ENCODE measurements at regions not wholly inside any gene's neighbourhood (a gene's known extent, or its start where the extent isn't known, plus 50 kb on each side); places are given as distances from the start of the nearest gene placed in this dataset.

DNA sequence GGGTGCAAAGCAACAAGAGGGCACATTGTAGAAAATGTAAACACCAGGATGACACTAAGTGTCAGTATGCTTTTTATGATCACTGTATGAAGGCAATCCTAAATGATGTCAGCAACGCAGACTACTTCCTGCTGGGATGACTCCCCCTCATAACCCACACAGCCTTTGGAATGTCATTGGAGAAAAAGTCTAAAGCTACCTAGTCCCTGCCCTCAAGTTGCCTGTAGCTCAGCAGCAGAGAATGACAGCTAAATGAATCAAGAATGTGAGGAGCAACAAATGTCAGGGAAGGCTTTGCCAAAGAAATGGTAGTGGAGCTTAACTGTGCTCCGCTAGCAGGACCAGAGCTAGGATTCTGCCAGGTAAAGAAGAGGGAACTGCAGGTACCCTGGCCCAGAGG lies 555.6 kb downstream of the CD83 start:
- TF ChIP-seq ZNF155 (tag by site-specific recombination; IDR thresholded peaks at IDR 0.05) (no peak), ZNF621 (tag by site-specific recombination; IDR thresholded peaks at IDR 0.05) (no peak), ZNF362 (tag by site-specific recombination; IDR thresholded peaks at IDR 0.05) (no peak), ZNF777 (tag by site-specific recombination; IDR thresholded peaks at IDR 0.05; ENCODE audit: borderline replicate concordance) (no peak), ZNF280C (tag by site-specific recombination; IDR thresholded peaks at IDR 0.05) (no peak), EGR2 (tag by site-specific recombination; IDR thresholded peaks at IDR 0.05; ENCODE audit: low read depth) (0 out of 2 replicates have a peak, but pooled peaks have one; percentile 19), ZFP69B (tag by site-specific recombination; IDR thresholded peaks at IDR 0.05) (no peak), ZFHX2 (tag by site-specific recombination; conservative IDR thresholded peaks at IDR 0.05) (peak; percentile 55; the same call in 1 of the 2 replicates), ZNF354C (tag by site-specific recombination; IDR thresholded peaks at IDR 0.05; ENCODE audit: borderline replicate concordance, low read depth) (no peak), ZNF140 (tag by site-specific recombination; IDR thresholded peaks at IDR 0.05) (no peak), GLI2 (tag by site-specific recombination; IDR thresholded peaks at IDR 0.05; ENCODE audit: borderline replicate concordance, low read depth) (no peak), ZNF785 (tag by site-specific recombination; IDR thresholded peaks at IDR 0.05) (no peak)
- TF ChIP-seq, protein P1, sequence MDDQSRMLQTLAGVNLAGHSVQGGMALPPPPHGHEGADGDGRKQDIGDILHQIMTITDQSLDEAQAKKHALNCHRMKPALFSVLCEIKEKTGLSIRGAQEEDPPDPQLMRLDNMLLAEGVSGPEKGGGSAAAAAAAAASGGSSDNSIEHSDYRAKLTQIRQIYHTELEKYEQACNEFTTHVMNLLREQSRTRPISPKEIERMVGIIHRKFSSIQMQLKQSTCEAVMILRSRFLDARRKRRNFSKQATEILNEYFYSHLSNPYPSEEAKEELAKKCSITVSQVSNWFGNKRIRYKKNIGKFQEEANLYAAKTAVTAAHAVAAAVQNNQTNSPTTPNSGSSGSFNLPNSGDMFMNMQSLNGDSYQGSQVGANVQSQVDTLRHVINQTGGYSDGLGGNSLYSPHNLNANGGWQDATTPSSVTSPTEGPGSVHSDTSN (CRISPR knock-in tag; IDR thresholded peaks at IDR 0.05): no peak
- TF ChIP-seq, protein P2, sequence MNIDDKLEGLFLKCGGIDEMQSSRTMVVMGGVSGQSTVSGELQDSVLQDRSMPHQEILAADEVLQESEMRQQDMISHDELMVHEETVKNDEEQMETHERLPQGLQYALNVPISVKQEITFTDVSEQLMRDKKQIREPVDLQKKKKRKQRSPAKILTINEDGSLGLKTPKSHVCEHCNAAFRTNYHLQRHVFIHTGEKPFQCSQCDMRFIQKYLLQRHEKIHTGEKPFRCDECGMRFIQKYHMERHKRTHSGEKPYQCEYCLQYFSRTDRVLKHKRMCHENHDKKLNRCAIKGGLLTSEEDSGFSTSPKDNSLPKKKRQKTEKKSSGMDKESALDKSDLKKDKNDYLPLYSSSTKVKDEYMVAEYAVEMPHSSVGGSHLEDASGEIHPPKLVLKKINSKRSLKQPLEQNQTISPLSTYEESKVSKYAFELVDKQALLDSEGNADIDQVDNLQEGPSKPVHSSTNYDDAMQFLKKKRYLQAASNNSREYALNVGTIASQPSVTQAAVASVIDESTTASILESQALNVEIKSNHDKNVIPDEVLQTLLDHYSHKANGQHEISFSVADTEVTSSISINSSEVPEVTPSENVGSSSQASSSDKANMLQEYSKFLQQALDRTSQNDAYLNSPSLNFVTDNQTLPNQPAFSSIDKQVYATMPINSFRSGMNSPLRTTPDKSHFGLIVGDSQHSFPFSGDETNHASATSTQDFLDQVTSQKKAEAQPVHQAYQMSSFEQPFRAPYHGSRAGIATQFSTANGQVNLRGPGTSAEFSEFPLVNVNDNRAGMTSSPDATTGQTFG (tag by site-specific recombination; IDR thresholded peaks at IDR 0.05; ENCODE audit: borderline replicate concordance): no peak
- TF ChIP-seq, protein P3, sequence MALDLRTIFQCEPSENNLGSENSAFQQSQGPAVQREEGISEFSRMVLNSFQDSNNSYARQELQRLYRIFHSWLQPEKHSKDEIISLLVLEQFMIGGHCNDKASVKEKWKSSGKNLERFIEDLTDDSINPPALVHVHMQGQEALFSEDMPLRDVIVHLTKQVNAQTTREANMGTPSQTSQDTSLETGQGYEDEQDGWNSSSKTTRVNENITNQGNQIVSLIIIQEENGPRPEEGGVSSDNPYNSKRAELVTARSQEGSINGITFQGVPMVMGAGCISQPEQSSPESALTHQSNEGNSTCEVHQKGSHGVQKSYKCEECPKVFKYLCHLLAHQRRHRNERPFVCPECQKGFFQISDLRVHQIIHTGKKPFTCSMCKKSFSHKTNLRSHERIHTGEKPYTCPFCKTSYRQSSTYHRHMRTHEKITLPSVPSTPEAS (tag by site-specific recombination; IDR thresholded peaks at IDR 0.05): no peak
- TF ChIP-seq, protein P4, sequence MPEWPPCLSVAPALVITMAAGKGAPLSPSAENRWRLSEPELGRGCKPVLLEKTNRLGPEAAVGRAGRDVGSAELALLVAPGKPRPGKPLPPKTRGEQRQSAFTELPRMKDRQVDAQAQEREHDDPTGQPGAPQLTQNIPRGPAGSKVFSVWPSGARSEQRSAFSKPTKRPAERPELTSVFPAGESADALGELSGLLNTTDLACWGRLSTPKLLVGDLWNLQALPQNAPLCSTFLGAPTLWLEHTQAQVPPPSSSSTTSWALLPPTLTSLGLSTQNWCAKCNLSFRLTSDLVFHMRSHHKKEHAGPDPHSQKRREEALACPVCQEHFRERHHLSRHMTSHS (tag by site-specific recombination; IDR thresholded peaks at IDR 0.05): no peak
- POLR2A ChIA-PET: no interaction called here
- CTCF ChIA-PET: no interaction called here
- H3K4me3 ChIP-seq (ENCODE audit: low read depth, low read length): no peak overlapping the region
- H3K36me3 ChIP-seq (ENCODE audit: control insufficient read depth in 2 of 2, insufficient read depth in 1 of 2, low read length in 2 of 2): no peaks in the 10 kb centered on the region
- no peaks in the 10 kb centered on the region for H3K9me3 ChIP-seq (ENCODE audit: control insufficient read depth, insufficient read depth, low read depth, low read length)
- peaks cover 6% of the 10 kb centered on the region; the same call in 1 of the 2 replicates for H3K4me1 ChIP-seq (ENCODE audit: control insufficient read depth, insufficient read depth, low read length)
- H3K27ac ChIP-seq (ENCODE audit: extremely low read depth, low read depth, low read length): no peak overlapping the region

- ChIA-PET CTCF (no interaction called here), POLR2A (no interaction called here)
- Histone ChIP-seq H3K4me3 (ENCODE audit: low read depth, low read length) (no peak overlapping the region), H3K36me3 (ENCODE audit: control insufficient read depth in 2 of 2, insufficient read depth in 1 of 2, low read length in 2 of 2) (no peaks in the 10 kb centered on the region), H3K4me1 (ENCODE audit: control insufficient read depth, insufficient read depth, low read length) (peaks cover 6% of the 10 kb centered on the region; the same call in 1 of the 2 replicates), H3K9me3 (ENCODE audit: control insufficient read depth, insufficient read depth, low read depth, low read length) (no peaks in the 10 kb centered on the region), H3K27ac (ENCODE audit: extremely low read depth, low read depth, low read length) (no peak overlapping the region)
- TF ChIP-seq ZNF221 (tag by site-specific recombination; IDR thresholded peaks at IDR 0.05; ENCODE audit: borderline replicate concordance) (no peak), ZNF629 (tag by site-specific recombination; IDR thresholded peaks at IDR 0.05) (no peak), ZNF677 (tag by site-specific recombination; IDR thresholded peaks at IDR 0.05) (no peak)
These were observed 556.9 kb downstream of the CD83 start for GRCh38 chr6:14674458-14674857.
